ENCODE measurements at regions not wholly inside any gene's neighbourhood (a gene's known extent, or its start where the extent isn't known, plus 50 kb on each side); places are given as distances from the start of the nearest gene placed in this dataset.

DNA sequence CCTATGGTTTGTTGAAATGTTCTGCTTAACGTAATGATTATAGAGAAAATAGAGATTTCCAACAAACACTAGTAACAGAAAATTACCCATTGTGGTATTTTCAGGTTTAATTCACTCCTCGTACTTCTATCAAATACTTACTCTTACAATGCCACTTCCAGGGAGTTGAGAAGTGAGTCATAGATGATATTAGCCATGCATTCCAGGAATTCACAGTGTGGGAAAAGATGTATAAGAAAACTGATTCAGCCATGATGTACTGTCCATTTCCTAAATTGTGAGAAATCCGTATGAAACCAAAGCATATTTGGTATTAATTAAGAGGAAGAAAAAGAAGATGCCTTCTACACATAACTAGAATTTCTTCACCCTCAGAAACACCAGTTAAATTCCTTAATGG, 1854.6 kb upstream of the WWC1 start:
- TF ChIP-seq CTCF (IDR thresholded peaks at IDR 0.05) (no peak), POLR2AphosphoS5 (IDR thresholded peaks at IDR 0.05) (no peak)

All from transverse colon (tissue), 4 donors.